COR-L47 (cell line): ENCODE measurements at regions not wholly inside any gene's neighbourhood (a gene's known extent, or its start where the extent isn't known, plus 50 kb on each side); places are given as distances from the start of the nearest gene placed in this dataset.

Experiments
- DNase-seq: peaks from one replicate; lab custom pipeline; 2025; lab: John Stamatoyannopoulos, UW

DNA sequence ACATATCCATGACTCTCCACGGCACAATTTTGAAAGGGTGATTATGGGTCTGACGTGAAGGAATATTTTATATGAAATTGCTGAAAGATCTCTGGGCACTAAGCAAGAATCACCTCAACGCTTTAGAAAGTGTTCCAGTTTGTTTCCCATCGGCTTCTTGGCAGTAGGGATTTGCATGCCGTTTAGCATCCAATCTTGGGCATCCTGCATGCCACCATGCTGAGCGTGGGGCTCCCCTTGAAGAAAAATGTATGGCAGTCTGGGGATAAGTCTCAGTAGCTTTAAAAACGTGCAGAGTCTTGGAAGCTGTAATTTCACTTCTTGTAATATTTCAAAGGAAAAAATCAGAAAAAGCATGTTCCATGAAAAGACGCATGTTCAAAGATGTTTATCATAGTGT is 151.7 kb downstream of the DMRT2 start:
- DNase-seq = no peak

DNA sequence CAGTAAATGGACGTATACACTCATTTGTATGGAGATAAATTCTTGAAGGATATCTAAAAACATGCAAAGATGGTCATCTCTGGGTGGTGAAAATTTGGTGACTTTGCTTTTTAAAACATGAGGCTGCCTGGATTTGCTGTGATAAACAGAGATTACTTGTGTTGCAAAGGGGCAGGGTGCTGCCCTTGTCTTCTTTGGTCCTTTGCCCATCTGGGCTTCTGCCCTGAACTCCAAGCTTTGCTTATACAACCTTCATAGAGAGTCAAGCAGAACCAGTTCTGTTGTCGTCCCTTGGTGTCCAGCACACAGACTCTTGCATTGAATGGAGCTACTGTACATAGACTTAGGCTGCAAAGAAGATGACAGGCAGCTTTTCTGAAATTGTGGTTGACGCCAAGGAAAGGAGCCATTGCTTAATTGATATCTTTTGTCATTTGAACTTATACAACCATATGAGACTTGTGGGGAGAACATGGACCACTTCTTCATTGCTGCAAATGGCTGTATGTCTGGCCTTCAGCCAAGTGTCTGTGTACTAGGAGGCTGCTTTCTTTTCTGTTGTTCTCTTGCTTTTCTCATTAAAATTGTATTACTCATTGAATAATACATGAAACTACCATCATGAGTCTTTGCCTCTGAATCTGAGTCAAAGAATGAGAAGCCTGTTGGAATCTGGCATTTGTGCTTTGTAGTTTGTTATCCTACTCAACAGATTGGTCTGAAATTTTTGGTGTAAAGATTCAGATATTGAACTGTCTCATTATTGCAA is 152.5 kb downstream of the DMRT2 start:
- no peak for DNase-seq

DNA sequence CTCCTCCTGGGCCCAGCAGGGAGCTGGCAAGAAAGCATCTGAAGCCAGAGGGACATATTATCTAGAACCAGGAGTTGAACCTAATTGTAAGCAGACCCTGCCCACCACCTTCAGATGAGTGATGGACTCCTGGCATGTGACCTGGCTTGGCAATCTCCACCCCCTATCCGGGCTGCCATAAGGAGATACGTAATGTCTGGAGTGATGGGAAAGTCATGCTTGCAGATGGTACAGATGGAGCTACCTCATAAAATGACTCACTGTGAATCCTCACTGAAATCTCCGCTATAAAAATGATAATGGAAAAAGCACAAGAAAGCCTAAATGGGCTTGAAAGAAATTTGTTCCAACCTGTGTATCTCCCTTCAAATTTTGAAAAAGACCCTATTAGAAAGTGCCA is 157.5 kb downstream of the DMRT2 start:
- no peak for DNase-seq

DNA sequence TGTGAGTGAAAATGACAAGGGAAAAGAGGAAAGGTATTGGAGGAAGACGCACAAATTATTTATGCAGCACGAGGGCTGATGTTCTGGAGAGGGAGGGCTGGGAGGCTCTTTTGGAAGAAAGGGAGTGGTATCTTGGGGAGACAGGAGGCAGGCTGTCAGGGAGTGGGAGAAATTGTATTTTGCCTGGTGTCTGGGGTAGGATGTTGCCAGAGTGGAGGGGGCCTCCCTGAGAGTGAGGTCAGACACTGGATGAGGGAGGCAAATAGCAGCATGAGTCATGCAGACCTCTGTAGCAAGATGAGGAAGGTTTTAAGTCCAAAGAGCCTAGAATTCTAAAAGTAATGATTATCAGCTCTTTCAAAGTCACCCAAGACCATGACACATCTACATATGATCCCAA is 158.0 kb downstream of the DMRT2 start:
- DNase-seq = no peak

DNA sequence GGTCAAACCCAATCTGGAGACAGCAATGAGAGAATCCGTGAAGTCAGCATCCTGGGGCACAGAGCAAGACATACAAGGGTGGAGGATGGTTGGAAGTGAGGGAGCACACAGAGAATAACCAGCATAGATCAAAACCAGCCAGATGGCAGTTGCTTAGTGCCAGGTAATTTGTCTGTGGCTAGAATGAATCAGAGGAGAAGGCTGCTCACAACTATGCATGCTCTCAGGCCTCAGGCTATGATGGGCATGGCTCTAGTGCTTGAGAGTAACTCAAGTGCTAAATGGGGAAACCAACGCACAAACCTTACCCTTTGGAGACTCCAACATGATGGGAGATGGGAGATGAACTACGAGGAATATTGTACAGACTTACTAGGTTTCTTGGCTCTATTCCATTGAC is 160.8 kb downstream of the DMRT2 start:
- no peak for DNase-seq

DNA sequence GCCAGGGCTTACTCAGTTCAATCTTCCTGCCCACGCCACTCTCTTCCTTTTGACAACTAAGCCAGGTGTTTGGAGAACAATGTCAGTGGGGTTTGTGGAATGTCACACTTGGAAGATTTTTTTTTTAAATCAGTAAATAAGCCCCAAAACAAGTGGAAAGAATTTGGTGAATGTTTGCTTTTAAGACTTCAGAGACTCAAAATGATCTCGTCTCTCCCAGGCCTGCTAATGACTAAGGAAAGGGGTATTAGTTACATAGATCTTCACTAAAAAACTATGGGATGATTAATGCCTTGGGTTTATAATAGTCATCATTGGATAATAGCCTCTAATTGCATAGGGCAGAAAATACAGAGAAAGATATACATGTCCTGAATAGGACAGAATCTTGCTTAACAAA is 166.4 kb downstream of the DMRT2 start:
- DNase-seq = no peak

DNA sequence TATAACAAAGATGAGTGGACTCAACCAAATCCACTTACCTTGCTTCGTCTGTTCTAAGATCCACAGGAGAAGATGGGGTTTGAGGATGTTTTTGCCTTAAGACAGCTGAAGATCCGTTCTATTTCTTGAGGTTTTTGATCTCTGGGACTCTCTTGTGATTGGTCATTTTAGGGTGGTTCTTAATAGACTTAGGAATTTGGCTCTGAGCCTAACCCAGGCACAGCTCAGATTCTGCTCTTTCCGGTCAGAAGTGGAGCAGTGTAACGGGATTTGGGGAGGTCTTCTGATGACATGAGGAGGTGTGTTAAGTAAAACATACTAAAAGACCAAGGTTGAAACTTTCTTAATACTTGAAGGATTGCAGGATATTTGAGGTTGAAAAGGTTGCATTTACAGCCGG is 166.9 kb downstream of the DMRT2 start:
- no peak for DNase-seq

DNA sequence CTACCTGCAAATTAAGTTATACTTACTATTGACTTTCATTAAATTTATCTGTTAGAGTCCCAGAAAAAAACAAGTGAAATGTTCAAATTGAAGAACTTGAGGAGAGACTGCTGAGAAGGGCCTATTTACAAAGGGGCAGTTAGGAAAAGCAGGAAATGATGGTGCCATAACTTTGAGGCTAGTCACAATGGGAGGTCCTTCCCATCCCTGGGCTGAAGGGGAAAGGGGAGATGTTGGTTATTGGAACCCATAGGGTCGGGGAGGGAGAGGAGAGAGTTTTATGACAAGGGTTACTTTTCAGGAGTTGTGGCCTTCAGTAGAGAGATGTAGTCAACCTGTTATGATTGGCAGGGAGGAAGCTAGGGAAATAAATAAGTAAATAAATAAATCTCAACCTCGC is 169.1 kb downstream of the DMRT2 start:
- DNase-seq = no peak

DNA sequence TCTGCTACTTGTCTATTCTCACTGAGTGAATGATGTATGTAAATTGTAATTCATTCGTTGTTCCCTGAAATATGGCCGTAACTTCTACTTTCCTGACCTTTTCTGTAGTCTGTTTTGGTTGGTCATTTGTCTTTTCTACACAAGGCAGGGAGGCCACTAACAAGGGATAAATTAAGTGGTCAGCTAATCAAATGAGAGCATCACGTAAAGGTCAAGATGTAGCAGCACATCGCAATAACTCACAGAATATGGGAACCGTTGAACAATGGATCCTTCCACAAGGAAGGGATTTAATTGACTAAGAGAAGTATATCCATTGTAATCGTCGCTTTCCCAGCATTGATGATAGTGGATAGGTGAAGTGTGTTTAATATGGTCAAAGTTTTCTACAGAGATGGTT is 171.1 kb downstream of the DMRT2 start:
- no peak for DNase-seq

DNA sequence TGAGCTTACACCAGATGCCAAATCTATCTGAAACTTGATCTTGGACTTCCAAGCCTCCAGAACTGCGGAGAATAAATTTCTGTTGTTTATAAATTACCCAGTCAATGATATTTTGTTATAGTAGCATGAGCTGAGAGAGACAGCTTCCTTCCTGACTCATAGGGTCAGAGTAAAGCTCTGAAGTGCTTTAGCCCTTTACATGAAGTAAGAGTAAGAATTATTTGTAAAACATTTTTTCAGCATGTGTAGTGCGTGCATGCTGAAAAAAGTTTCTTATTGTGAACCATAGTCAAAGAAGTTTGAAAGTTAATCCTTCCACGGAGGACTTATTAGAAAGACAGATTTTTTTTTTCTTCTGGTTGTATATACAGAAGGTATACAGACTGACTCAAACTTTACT is 172.4 kb downstream of the DMRT2 start:
- DNase-seq = no peak

DNA sequence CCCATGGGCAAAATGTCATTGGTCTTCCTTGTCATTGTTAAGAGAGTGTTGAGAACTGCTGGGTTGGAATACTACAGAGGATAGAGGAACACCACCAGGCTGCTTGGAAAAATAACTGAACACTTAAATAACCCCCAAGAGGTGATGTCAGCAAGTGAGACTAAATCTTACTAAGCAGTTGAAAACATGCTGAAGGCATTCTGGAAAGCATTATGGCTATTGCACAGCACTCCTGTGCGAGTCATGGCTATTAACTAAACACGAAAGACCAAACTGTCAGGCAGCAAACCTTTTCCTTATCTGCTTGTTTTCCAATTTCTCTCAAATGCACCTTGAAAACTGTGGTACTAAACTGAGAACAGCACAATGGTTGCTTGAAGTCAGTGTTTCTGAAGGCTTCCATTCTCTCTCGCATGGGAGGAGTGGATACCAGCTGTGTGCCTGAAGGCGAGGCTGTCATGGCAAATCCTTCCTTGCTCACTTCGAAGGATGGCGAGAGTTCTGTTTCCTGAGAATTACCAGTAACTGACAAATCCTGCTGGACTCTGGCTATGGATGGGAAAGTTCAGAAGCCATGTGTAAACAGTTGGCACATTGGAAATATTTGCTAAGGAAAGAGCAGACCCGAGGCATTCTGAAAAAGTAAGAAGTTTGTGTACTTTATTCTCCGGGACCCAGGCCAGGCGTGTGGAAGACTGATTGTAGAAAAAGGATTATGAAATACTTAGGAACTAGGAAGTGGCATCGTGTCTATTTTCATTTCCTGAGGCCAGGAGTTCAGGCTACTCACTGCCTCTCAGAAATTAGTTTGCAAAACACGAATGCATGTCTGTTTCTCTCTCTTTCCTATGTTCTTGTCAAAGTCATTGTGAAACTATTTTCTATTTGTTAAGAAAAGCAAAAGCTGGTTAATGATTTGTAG is 182.1 kb downstream of the DMRT2 start:
- no peak for DNase-seq

DNA sequence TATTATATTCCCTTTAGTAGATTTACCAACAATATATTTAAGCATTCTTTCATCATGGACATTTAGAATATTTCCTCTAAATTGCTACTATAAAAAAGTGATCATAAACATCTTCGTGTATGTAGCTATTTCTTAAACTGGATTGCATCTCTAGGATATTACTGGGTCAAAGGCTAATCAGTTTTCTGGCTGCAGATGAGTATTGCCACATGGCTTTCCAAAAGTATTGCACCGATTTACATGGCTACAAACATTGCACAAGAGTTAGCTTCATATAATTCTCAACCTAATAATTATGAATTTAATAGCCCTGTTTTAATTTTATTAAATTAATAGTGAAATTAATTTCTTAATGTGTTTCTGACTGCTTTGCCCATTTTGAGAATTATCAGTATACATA is 183.4 kb downstream of the DMRT2 start:
- no peak for DNase-seq

DNA sequence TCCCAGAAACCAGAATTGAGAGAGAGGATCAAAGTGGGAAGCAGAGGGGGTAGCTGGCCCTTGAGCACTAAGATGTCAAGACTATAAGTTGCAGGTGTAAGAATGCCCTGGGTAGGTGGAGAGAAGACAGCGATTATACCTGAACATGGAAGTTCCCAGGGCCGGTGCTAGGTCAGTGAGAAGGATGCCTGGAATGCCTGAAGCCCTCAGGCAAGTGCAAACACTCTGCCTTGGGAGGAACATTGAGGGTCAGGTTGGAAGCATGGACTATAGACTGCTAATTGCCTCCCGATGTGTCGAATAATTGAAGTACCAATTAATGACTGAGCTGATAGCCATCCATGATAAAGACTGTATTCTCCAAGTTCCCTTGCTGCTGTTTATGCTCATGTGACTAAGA is 185.5 kb downstream of the DMRT2 start:
- DNase-seq = no peak

DNA sequence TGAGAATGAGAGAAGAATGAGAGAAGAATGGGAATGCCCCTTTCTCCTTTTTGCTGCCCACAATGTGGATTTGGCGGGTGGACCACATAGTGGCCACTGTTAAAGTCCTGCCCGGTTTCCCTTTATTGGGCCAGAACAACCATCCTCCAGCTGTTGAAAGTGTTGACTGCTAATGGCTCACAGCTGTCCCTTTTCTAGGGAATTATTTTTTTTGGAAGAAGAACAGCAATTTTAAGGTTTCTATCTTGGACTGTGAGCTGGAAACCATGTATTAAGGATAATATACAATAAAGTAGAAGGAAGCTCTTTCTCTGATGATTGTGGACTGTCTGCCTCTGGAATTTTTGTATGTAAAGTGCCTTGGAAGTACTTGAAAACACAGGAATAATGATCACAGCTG is 185.9 kb downstream of the DMRT2 start:
- no peak for DNase-seq

DNA sequence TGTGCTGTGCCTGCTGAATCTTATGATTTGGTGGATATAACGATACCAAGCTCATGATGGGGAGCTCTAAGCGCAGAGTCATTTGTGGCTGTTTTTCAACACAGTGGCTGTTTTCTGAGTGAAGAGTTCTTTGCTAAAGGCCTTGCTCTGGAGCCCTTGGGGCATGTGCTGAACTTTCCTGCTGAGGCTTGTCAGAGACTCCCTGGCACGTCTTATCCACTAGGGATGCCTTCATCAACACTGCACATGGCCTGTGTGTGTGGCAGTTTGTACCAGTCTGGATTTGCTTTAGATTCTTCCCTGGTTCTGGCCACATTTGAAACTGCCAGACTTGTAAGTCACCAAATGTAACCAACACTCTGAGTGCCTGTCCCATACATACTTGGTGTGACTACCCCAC is 188.2 kb downstream of the DMRT2 start:
- no peak for DNase-seq

DNA sequence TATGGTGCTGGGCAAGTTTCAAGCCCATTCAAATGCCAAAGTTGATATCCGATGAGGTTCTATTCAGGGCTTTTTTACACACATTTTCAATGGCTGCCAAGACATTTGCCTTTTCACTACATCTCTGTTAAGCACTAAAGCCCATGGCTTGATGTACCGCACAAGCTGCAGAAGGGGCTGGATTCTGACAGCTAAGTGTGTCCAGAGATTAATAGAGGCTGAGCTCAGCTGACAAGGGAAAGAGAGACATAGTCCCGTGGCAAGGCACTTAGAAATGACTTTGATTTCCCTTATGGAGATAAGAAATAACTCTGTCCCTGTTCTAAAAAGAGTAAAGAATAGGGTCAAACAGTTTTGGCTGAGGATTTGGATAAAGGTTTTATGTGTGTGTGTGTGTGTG is 198.6 kb downstream of the DMRT2 start:
- no peak for DNase-seq

DNA sequence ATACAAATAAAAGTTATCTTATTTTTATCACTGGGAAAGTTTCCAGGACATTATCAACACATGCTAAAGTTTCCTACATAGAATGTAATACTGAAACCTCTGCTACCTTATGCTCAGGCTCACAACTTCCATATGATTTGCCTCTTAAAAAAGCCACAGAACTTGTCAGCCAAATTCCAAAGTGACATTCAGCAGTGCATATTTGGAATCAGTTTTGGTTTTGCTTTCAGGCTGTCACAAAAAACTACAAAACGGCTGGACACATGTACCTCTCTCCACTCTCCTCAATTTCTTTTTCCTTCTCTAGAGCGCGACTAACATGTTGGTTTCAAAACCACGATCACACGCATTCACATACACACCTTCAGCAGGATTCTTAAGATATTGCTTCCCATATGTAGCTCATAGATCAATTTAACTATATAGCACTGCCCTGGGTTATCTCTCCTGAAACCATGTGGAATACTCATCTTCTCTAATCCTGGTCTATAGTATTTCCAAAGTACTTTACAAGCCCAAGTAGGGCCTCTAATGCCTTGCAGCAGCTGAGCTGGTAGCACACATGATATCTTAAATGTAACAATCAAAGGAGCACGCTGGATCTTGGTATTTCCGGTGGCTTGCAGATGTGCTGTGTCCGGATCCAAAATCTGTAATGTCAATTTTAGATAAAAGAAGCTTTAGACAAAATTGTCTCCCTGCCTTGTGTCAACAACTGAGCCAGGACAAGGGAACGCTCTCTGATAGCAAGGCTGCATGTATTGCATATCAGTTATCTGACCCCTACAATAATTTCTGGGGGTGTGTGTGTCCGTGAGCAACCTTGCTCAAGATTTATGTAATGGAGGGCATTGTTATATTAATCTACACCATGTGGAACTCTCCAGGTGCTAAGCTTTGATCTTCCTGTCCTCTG is 203.2 kb downstream of the DMRT2 start:
- DNase-seq = no peak

DNA sequence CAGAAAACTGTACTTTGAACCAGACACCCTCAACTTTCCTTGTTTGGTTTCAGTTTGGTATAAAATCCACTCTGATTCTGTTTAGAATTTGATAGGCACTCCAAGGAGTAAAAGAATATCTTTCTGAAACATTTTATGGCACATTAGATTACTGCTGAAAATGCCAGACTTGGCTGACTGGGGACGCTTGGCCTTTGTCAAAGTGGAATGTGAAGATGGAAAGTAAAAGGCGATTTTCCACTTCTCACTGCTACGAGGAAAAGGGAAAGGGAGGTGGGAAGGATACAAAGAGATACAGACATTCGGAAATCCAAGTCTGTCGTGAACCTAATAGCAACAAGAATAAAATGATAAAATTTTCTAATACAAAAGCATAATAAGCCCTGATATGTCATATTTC is 203.9 kb downstream of the DMRT2 start:
- no peak for DNase-seq

DNA sequence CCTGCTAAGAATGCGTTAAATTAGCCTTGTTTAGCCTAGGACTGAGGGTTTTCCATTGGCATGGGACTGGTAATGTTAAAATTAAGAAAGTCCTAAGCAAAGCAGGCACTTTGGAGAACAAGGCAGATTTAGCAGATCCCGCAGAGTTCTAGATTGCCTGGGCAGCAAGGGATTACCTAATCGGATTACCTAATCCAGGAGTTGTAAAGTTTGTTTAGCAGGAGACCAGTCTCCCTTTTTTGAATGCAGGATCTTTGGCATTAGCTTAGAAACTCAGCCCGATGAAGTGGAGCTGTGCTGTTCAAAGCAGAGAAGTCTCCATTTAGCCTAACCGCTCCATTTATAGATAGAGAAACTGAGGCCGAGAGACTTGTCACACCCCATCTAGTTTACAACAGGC is 206.0 kb downstream of the DMRT2 start:
- no peak for DNase-seq

DNA sequence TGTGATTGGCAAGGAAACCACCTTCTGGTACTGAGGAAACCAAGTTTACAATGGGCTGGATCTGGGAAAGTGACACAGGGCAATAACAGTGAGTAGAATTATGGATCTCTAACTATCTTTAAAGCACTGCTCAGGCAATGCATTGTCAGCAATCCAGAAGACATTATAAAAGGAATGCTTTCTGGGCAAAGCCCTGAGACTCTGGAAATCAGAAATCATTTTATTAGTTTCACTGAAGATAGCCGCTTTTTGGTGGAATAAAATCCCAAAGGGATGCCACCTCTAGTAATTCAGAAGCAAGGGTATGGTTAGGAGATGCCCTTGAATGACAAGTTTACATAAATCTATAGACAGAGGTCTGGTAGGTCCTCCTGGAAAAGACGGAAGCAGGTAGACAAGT is 211.1 kb downstream of the DMRT2 start:
- no peak for DNase-seq

DNA sequence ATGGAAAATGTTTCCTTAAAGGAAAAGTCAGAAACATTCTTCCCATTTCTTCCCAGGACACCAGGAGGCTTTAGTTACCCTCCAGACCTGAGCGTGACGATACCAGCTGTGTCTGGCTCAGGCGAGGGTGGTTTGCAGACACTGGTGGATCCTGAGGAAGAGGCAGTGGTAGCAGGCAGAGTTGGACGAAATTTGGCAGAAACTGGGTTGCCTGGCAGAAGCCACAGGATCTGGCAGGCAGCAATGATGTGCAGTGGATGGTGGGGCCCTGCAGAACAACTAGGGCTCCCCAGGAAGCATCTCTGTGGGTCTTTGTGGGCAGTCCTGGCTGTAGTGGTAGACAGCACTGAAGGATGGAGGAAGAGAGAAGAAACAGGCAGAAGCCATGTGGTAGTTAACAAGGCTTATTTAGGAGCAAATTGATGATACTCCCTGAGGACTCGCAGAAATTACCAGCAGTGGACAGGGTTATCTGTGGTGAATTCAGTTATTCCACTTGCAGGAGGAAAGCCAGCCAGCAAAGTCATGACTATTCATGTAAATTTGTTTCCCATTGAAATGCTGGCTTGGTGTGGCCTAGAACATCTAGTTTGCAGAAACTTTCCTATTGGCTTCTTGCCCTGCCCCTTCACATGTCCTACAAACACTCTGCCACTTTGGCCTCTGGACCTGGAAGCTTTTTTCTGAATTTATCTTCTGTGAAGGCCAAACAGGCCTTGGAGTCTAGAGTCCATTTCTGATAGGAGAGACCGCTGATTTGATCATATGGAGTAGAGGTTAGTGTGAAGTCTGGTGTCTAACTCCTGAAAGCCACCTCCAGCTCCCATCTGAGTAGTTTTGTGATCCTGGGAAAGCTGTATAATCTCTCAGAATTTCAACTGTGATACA is 212.0 kb downstream of the DMRT2 start:
- DNase-seq = no peak
